Suprapubic skin (tissue), 4 donors: ENCODE measurements at regions not wholly inside any gene's neighbourhood (a gene's known extent, or its start where the extent isn't known, plus 50 kb on each side); places are given as distances from the start of the nearest gene placed in this dataset.

Experiments
- DNase-seq, 2 donors: peaks; one replicate each; pipeline ENCODE4 v3.0.0-alpha.2; 2019; ENCODE audit warnings: low spot score in 2 of 2
- H3K27ac ChIP-seq: fragments of 200-600 bp; sonication (generic); one replicate; pipeline ENCODE4 v1.5.1; 2019
- H3K27me3 ChIP-seq: fragments of 200-600 bp; sonication (generic); one replicate; pipeline ENCODE4 v1.5.1; 2019
- H3K36me3 ChIP-seq: fragments of 200-600 bp; sonication (generic); one replicate; pipeline ENCODE4 v1.5.1; 2019
- H3K4me1 ChIP-seq: fragments of 200-600 bp; sonication (generic); one replicate; pipeline ENCODE4 v1.5.1; 2019
- H3K4me3 ChIP-seq: fragments of 200-600 bp; sonication (generic); one replicate; pipeline ENCODE4 v1.5.1; 2019; ENCODE audit warnings: mild to moderate bottlenecking
- H3K9me3 ChIP-seq: fragments of 200-600 bp; sonication (generic); one replicate; pipeline ENCODE4 v1.5.1; 2019
- EP300 ChIP-seq: sonication (generic); formaldehyde crosslinking; IDR thresholded peaks from one replicate; pipeline ENCODE4 v1.6.1; 2017; ENCODE audit warnings: antibody characterized with exemption
- POLR2A ChIP-seq, 2 donors: fragments of 450-650 bp; IDR thresholded peaks; one replicate each; pipeline ENCODE4 v1.6.1; 2017; ENCODE audit warnings: antibody characterized with exemption in 2 of 2, mild to moderate bottlenecking in 2 of 2, moderate library complexity in 2 of 2
- POLR2AphosphoS5 ChIP-seq, 3 donors: sonication (generic); formaldehyde crosslinking; IDR thresholded peaks; one replicate each; pipeline ENCODE4 v1.6.1; 2017; ENCODE audit warnings: antibody characterized with exemption in 3 of 3
- WGBS: methylation state at CpG from one replicate; pipeline ENCODE4 v1.1.5; 2018; 5-methylcytosine and 5-hydroxymethylcytosine counted together
- TF ChIP-seq, protein P1 (sequence below), 2 donors: fragments of 200-600 bp in 1 of 2; fragments of 450-650 bp in 1 of 2; sonication (generic) in 1 of 2; IDR thresholded peaks; one replicate each; pipeline ENCODE4 v1.5.1; 2016 to 2019; ENCODE audit warnings: antibody characterized with exemption in 2 of 2, mild to moderate bottlenecking in 1 of 2, moderate library complexity in 1 of 2

DNA sequence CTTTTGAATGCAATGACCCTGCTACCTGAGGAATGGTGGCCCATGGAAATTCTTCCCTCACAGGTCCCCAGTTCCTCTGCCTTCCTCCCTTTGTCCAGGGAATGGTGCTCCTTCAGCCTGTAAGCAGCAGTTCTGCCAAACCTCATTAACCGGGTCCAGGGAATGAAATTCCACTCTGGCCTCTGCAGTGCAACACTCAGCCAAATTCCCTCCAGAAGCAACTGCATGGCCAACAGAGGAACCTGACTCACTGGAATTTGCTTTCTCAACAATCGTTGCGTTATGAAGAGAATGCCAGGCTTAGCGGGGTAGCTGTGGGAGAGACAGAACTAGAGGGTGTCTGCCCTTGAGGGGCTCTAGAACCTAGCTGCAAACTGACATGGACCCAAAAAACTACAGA lies 449.4 kb upstream of the PROK2 start:
- Histone ChIP-seq H3K27ac (no peak overlapping the region), H3K4me3 (no peak overlapping the region), H3K36me3 (no peaks in the 10 kb centered on the region), H3K27me3 (no peaks in the 10 kb centered on the region), H3K4me1 (peaks cover 26% of the 10 kb centered on the region), H3K9me3 (no peaks in the 10 kb centered on the region)
- no peak for DNase-seq
- 26% methylated on average over 4 of the region's 4 CpGs for WGBS
- TF ChIP-seq, protein P1, sequence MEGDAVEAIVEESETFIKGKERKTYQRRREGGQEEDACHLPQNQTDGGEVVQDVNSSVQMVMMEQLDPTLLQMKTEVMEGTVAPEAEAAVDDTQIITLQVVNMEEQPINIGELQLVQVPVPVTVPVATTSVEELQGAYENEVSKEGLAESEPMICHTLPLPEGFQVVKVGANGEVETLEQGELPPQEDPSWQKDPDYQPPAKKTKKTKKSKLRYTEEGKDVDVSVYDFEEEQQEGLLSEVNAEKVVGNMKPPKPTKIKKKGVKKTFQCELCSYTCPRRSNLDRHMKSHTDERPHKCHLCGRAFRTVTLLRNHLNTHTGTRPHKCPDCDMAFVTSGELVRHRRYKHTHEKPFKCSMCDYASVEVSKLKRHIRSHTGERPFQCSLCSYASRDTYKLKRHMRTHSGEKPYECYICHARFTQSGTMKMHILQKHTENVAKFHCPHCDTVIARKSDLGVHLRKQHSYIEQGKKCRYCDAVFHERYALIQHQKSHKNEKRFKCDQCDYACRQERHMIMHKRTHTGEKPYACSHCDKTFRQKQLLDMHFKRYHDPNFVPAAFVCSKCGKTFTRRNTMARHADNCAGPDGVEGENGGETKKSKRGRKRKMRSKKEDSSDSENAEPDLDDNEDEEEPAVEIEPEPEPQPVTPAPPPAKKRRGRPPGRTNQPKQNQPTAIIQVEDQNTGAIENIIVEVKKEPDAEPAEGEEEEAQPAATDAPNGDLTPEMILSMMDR (IDR thresholded peaks at IDR 0.05), result no peak
- TF ChIP-seq POLR2AphosphoS5 (IDR thresholded peaks at IDR 0.05) (peak in 1 of 3 donors; percentile 38), EP300 (no peak)

DNA sequence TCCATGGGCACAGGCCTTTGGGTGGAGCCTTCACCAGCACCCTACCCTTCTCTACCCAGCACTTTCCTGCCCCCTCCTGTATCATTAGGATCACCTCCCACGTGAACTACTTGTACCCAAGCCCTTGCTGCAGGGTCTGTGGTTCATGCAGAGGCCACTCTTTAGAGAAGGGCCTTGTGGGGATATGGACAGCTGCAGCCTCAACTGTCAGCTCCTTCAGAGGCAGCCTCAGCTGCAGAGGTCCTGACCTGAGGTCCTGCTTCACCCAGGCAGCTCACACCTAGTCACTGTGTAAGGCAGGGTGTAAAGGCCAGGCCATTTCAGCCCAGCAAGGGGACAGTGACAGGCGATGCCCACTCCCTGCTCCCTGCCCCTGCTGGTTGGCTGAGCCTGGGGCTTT lies 448.6 kb upstream of the PROK2 start:
- no peak overlapping the region for H3K27ac ChIP-seq
- peaks cover 26% of the 10 kb centered on the region for H3K4me1 ChIP-seq
- TF ChIP-seq POLR2A (IDR thresholded peaks at IDR 0.05) (no peak), EP300 (no peak), POLR2AphosphoS5 (IDR thresholded peaks at IDR 0.05) (no peak)
- TF ChIP-seq, protein P1 (IDR thresholded peaks at IDR 0.05), result no peak
- H3K36me3 ChIP-seq, result no peaks in the 10 kb centered on the region
- DNase-seq, result no peak
- no peaks in the 10 kb centered on the region for H3K9me3 ChIP-seq
- no peak overlapping the region for H3K4me3 ChIP-seq
- WGBS, result 100% methylated on average over 2 of the region's 2 CpGs
- no peaks in the 10 kb centered on the region for H3K27me3 ChIP-seq

DNA sequence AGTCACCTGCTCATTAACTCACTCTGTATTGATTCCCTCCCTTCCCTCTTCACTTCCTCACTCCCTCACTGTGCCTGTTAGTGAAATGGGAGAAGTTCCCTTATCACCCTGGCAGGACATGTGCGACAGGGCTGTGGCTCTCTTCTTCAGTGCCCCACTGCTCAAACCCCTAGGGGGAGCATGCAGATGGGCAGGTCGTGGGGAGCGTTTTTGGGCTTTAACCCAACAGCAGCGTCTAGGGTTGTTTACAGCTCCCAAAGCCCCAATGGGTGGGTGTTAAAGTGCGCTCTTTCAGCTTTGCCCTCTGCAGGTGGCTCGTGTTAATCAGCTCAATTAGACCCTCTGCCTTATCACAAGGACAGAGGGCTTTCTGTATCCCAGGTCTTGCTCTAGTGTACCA lies 447.8 kb upstream of the PROK2 start:
- Histone ChIP-seq H3K36me3 (no peaks in the 10 kb centered on the region), H3K4me3 (no peak overlapping the region), H3K27me3 (no peaks in the 10 kb centered on the region), H3K9me3 (no peaks in the 10 kb centered on the region), H3K4me1 (peaks cover 26% of the 10 kb centered on the region), H3K27ac (no peak overlapping the region)
- 92% methylated on average over 6 of the region's 6 CpGs for WGBS
- no peak for TF ChIP-seq POLR2AphosphoS5 (IDR thresholded peaks at IDR 0.05)
- no peak for TF ChIP-seq POLR2A (IDR thresholded peaks at IDR 0.05)
- TF ChIP-seq EP300, result no peak
- TF ChIP-seq, protein P1 (IDR thresholded peaks at IDR 0.05), result no peak
- DNase-seq, result no peak

DNA sequence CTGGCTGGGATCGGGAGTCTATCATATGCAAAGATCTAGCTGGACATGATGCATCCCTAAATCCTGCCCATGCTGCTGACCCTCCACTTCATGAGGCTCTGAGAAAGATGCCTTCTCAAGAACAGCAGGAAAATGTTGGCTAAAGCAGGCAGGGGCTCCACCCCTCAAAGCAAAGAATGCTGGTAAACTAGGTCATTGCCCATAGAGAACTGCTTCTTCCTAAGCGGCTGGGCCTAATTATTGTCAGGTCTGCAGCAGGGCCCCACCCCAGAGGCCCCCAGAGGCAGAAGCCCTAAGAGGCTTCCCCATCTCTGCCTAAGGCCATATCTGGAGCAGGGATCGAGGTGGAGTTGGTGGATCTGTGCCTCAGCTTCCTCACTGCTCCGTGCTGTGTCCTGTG lies 447.4 kb upstream of the PROK2 start:
- no peak for TF ChIP-seq POLR2A (IDR thresholded peaks at IDR 0.05)
- TF ChIP-seq POLR2AphosphoS5 (IDR thresholded peaks at IDR 0.05), result no peak
- TF ChIP-seq, protein P1 (IDR thresholded peaks at IDR 0.05), result no peak
- TF ChIP-seq EP300, result no peak
- Histone ChIP-seq H3K4me3 (no peak overlapping the region), H3K4me1 (peaks cover 26% of the 10 kb centered on the region), H3K27ac (no peak overlapping the region), H3K27me3 (no peaks in the 10 kb centered on the region), H3K9me3 (no peaks in the 10 kb centered on the region), H3K36me3 (no peaks in the 10 kb centered on the region)
- WGBS, result 100% methylated on average over 4 of the region's 4 CpGs
- no peak for DNase-seq

DNA sequence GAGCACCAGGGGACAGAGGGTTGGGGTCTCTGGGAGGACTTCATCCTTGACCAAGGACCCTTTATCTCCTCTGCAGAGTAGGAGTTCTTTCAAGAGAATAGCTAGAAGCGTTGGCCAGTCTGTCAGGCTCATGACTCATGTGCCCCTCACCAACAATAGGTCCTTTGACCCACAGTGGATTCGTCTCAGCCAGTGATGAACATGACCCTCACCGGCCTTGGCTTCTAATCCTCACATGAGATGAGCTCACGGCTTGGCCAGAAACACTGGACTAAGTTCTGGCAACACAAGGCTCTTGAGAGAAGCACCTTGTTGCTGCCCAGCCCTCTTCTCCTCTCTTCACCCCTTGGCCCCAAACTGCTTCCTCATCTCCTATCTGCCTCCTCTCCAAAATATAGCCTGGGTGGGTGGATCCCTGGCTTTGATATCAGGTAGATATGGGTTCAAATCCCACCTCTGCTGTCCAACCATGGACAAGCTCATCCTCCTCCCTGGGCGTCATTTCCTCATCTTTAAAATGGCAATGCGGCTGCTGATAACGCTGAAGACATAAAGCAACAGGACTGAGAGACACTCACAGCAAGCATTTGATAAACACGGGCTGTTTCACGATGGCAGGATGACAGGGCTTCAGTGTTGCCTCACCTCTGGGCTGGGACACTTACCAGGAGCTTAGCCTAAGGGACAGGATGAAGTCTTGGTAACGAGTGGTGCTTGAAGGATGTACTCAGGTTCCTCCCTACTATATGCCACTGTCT lies 446.7 kb upstream of the PROK2 start:
- TF ChIP-seq POLR2A (IDR thresholded peaks at IDR 0.05), result no peak
- Histone ChIP-seq H3K4me3 (no peak overlapping the region), H3K4me1 (peaks cover 26% of the 10 kb centered on the region), H3K9me3 (peaks cover 1% of the 10 kb centered on the region), H3K27me3 (no peaks in the 10 kb centered on the region), H3K27ac (no peak overlapping the region), H3K36me3 (no peaks in the 10 kb centered on the region)
- DNase-seq, result no peak
- 65% methylated on average over 10 of the region's 10 CpGs for WGBS
